ENCODE measurements at regions not wholly inside any gene's neighbourhood (a gene's known extent, or its start where the extent isn't known, plus 50 kb on each side); places are given as distances from the start of the nearest gene placed in this dataset.

DNA sequence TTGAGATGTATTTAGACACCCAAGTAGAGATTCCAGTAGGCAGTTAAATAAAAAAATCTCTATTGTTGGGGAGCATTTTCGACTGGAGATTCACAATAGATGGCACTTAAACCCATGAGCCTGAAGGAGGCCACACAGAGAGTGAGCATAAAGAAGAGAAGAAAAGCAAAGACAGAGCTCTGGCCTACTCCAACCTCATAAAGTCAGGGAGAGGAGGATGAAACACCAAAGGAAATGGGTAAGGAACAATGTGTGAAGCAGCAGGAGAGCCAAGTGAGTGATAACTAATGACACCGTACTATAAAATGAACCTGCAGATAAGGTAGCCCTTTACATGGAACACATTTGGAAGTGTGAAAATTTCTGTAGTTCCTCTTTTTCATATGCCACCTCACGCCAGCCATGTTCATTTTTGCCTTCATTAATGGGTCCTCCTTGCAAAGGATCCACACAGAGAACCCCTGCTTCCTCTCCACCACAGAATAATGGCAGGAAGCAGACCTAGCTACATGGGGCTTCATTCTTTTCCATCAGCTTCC, 150.0 kb upstream of the SYT10 start:
- Histone ChIP-seq H3K36me3 (replicated peaks in 1 of 2; ENCODE audit: control insufficient read depth in 1 of 2, insufficient read depth in 2 of 2, low read length in 2 of 2) (no peaks in the 10 kb centered on the region), H2AFZ (ENCODE audit: low read length) (no peak overlapping the region), H3K4me1 (ENCODE audit: insufficient read depth, low read length) (no peaks in the 10 kb centered on the region), H3K9me3 (ENCODE audit: low read length) (no peaks in the 10 kb centered on the region), H3K9ac (ENCODE audit: insufficient read depth, low read depth, low read length) (no peak overlapping the region), H3K4me3 (replicated peaks in 1 of 3; ENCODE audit: insufficient read depth in 1 of 3, low read depth in 2 of 3, low read length in 3 of 3) (no peak overlapping the region), H3K4me2 (ENCODE audit: low read depth, low read length) (no peak overlapping the region), H4K20me1 (ENCODE audit: insufficient read depth, low read length) (no peaks in the 10 kb centered on the region), H3K79me2 (ENCODE audit: insufficient read depth, low read length) (no peaks in the 10 kb centered on the region), H3K27me3 (ENCODE audit: control insufficient read depth in 1 of 2, insufficient read depth in 2 of 2, low read length in 2 of 2) (no peaks in the 10 kb centered on the region), H3K27ac (ENCODE audit: extremely low read length, insufficient read depth, low read length) (no peak overlapping the region)
- POLR2A ChIA-PET: no interaction called here
- FAIRE-seq (no peak), ATAC-seq (no peak), DNase-seq (ENCODE audit: low spot score) (no peak)
- 13% methylated on average over 3 of the region's 3 CpGs for WGBS (ENCODE audit: low lambda C conversion rate)
- CTCF ChIA-PET (ENCODE audit: low intra/inter-chr PET ratio, low total read pairs): no interaction called here
- intact Hi-C loops (cut with micrococcal nuclease; ENCODE audit: unreplicated experiment) (no loop called here), in situ Hi-C loops (cut with HindIII; ENCODE audit: extremely low pct_ligation_motif_present, low pct_unique_long_range_greater_than_20kb) (no loop called here)
- no TSS peak for BruUV-seq (replicated peaks)
- no peak for TF ChIP-seq MAZ (IDR thresholded peaks at IDR 0.05; ENCODE audit: borderline replicate concordance, low read depth, low read length)
- TF ChIP-seq MAZ (CRISPR knock-in tag; IDR thresholded peaks at IDR 0.05; ENCODE audit: low read depth): no peak
- TF ChIP-seq, protein P1, sequence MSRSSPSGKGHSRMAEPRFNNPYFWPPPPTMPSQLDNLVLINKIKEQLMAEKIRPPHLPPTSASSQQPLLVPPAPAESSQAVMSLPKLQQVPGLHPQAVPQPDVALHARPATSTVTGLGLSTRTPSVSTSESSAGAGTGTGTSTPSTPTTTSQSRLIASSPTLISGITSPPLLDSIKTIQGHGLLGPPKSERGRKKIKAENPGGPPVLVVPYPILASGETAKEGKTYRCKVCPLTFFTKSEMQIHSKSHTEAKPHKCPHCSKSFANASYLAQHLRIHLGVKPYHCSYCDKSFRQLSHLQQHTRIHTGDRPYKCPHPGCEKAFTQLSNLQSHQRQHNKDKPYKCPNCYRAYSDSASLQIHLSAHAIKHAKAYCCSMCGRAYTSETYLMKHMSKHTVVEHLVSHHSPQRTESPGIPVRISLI (CRISPR knock-in tag; IDR thresholded peaks at IDR 0.05; ENCODE audit: borderline replicate concordance): no peak
- no peak for TF ChIP-seq RELA (CRISPR knock-in tag; IDR thresholded peaks at IDR 0.05)
- no peak for TF ChIP-seq NRL (CRISPR knock-in tag; IDR thresholded peaks at IDR 0.05; ENCODE audit: borderline replicate concordance)
- TF ChIP-seq, protein P2, sequence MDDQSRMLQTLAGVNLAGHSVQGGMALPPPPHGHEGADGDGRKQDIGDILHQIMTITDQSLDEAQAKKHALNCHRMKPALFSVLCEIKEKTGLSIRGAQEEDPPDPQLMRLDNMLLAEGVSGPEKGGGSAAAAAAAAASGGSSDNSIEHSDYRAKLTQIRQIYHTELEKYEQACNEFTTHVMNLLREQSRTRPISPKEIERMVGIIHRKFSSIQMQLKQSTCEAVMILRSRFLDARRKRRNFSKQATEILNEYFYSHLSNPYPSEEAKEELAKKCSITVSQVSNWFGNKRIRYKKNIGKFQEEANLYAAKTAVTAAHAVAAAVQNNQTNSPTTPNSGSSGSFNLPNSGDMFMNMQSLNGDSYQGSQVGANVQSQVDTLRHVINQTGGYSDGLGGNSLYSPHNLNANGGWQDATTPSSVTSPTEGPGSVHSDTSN (CRISPR knock-in tag; IDR thresholded peaks at IDR 0.05; ENCODE audit: borderline replicate concordance): no peak
- no peak for TF ChIP-seq ZKSCAN5 (CRISPR knock-in tag; IDR thresholded peaks at IDR 0.05)
- no peak for TF ChIP-seq ZNF703 (CRISPR knock-in tag; IDR thresholded peaks at IDR 0.05; ENCODE audit: borderline replicate concordance)

Data from HepG2 (cell line).